ENCODE measurements at regions not wholly inside any gene's neighbourhood (a gene's known extent, or its start where the extent isn't known, plus 50 kb on each side); places are given as distances from the start of the nearest gene placed in this dataset.
"Not testable (repeated sequence)": the region's sequence is repeated elsewhere in the genome, so short reads cannot be mapped to it uniquely, and the experiment has no call there.

GRCh38 chr7:68691261-68692216 lies 906.7 kb upstream of the AUTS2 start:
- DNase-seq, result no peak

- DNase-seq, result no peak
Observed at GRCh38 chr7:68692511-68692910, 905.8 kb upstream of the AUTS2 start.

- no peak for DNase-seq
Observed at GRCh38 chr7:68694656-68695055, 903.6 kb upstream of the AUTS2 start.

- DNase-seq, result no peak
Observed at GRCh38 chr7:68697796-68698280, 900.4 kb upstream of the AUTS2 start.

- no peak for DNase-seq
Observed at GRCh38 chr7:68699090-68699711, 899.1 kb upstream of the AUTS2 start.

DNA sequence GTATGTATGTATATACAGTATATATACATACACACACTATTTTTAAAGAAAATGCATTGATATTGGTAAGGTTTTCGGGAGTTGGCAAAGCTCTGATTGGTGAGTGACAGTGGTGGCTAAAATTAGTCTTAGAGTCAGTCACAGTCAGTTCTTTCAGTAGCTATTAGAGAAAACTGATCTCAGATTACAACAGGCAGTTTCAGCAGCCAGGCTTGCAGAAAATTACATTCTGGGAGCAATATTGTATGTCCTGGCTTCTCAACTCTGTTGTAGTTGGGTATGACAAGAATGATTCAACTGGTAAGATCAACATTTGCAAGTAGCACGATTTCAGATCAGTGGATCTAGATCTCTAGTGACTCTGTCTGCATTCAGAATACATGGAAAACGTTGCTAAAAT lies 897.9 kb upstream of the AUTS2 start:
- DNase-seq, result no peak

DNA sequence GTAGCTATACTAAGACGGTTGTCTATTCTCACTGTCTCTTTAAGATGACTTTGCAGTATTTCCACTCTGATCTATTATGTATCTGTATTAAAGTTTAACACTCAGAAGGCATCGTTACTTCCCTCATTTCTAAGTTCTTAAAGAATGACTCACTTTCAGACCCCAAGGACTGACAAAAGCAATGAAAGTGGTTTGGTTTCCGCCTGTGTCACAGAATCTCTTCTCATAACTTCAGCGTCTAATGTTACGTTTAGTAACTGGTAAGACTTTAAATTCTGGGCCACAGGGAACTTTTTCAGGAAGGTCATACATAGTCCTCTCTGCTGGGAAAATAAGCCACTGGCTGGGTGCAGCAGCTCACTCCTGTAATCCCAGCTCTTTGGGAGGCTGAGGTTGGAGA lies 892.0 kb upstream of the AUTS2 start:
- no peak for DNase-seq

DNA sequence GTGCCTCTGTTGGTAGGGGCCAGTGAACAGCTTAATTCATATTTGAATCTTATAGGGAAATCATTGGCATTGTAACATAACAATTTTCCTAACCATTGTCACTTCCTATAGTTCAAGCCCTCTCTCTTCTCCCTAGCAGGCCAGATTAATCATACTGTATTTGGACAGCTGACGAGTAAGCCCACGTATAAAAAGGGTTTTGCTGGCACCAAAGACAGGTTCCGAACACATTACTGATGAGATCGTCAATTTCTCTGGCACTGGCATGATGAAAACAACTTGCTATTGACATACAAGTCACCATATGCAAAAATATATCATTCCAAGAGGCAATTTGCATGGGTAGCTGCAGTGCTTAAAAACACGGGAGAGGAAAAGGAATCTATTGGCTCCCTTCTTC lies 891.1 kb upstream of the AUTS2 start:
- DNase-seq, result no peak

DNA sequence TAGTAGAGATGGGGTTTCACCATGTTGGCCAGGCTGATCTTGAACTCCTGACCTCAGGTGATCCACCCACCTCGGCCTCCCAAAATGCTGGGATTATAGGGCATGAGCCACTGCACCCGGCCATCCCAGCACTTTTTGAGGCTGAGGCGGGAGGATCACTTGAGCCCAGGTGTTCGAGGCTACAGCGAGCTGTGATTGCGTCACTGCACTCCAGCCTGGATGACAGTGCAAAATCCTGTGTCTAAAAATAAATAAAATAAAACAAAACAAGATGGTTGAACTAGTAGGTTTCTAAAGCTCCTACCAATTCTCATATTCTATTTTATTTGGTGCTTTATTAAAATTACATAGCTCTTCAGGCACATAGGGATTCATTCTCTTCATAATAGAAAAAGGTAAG lies 890.3 kb upstream of the AUTS2 start:
- DNase-seq, result no peak

DNA sequence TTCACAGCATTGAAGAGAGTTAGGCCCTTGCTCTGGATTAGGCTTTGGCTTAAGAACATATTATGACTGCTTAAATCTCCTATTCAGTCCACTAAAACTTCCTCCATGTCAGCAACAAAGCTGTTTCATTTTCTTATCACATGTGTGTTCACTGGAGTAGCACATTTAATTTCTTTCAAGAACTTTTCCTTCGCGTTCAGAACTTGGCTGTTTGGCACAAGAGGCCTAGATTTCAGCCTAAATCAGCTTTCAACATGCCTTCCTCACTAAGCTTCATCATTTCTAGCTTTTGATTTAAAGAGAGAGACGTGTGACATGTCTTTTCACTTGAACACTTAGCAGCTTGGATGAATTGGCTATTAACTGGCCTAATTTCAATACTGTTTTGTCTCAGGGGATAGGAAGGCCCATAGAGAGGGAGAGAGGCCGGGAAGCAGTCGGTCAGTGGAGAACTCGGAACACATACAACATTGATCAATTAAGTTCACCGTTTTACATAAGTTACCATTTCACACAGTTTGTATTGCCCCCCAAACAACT lies 885.2 kb upstream of the AUTS2 start:
- DNase-seq, result no peak

GRCh38 chr7:68714135-68714534 lies 884.1 kb upstream of the AUTS2 start:
- not testable (repeated sequence) for DNase-seq

- no peak for DNase-seq
Observed at GRCh38 chr7:68715907-68716306, 882.4 kb upstream of the AUTS2 start.

DNA sequence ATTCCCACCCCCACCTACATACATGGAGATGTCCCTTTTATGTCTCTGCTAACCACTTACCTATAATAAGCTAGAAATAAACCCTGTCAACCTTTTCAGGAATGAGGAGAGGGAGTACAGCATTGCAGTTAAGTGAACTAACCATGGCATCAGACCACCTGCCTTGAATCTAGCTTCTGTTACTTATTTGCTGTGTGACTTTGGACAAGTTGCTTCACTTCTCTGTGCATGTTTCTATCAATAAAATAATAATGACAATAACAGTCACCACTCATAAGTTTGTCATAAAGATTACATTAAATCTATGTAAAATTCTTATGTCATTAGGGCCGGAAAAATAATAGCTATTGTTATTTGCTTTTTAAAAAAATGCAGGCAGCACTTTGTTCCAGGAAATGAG lies 881.1 kb upstream of the AUTS2 start:
- no peak for DNase-seq

DNA sequence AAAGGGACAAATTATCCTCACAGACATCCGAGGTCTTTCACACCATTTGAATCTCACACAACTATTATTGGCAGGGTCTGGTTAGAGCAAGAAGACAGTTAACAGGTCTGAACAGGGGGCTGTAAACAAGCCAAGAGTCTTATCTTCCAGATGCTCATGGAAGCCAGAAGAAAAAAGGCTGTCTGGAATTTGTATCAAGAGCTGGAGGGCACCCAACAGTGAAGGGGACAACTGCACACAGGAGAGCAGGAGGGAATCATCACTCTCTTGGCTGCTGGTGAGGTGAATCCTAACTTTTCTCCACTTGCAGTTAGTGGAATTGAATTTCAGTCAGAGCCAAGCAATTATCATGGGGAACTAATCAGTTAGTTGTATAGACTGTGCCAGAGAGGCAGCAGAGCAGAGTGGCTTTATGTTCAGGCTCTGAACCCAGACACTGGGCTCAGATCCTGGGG lies 880.2 kb upstream of the AUTS2 start:
- no peak for DNase-seq

DNA sequence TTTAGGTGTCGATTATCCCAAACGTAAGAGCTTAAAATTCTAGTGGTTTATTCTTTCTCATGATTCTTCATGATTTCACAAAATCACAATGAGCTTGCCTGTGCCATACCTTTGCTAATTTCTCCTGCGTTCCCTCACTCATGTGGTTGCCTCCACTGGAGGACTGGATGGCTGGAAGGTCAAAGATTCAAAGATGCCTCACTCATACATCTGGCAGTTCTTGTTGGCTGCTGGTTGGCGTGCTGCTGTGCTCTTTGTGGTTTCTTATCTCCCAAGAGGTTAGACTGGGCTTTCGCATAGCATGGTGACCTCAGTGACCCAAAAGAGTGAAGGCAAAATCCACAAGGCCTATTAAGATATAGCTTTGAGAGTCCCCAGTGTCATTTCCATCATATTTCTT lies 877.6 kb upstream of the AUTS2 start:
- DNase-seq, result no peak

GRCh38 chr7:68722044-68722443 lies 876.2 kb upstream of the AUTS2 start:
- DNase-seq, result no peak

DNA sequence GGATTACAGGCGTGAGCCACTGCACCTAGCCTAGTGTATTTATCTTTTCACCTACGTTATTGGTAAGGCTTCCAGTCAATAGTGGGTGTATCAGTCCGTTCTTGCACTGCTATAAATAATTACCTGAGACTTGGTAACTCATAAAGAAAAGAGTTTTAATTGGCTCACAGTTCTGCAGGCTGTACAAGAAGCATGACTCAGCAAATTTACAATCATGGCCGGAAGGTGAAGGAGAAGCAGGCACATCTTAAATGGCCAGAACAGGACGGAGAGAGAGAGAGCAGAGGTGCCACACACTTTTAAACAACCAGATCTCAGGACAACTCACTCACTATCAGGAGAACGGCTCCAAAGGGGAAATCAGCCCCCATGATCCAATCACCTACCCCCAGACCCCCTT lies 873.3 kb upstream of the AUTS2 start:
- no peak for DNase-seq

- DNase-seq, result no peak
Observed at GRCh38 chr7:68725843-68726785, 872.2 kb upstream of the AUTS2 start.

- DNase-seq, result not testable (repeated sequence)
Observed at GRCh38 chr7:68728720-68729119, 869.6 kb upstream of the AUTS2 start.

DNA sequence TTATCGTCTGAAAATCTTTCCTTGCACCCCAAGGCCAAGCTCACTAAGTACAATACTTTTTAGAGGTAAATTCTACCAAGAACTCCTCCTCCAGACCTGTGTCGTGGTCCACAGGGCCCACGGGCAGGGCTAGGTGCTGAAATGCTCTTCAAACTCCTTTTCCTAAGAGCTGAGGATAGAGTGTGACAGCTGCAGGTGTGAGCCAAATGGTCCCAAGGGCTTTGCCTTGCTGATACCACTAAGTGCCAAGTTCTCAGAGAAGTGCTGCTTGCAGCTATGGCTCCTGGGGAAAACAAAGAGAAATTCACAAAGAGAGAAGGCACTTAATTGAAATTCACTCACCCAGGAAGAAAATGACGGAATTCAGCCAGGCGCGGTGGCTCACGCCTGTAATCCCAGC lies 868.9 kb upstream of the AUTS2 start:
- no peak for DNase-seq

DNA sequence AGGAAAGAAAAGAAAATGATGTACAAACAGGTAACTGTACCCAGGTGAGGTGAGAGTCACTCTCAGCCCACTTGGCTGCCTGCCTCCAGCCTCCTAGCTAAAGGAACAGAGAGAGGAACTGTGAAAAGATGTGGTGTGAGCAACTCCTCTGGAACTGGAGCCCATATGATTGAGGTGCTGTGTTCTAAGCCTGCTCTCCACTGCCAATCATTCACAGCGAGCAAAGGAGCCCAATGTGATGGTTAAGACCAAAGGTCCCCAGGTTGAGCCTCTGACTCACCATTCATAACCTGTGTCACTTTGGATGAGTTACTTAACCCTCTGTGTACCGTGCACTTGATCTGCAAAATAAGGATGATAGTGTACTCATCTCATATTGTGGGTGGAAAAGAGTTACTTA lies 868.1 kb upstream of the AUTS2 start:
- DNase-seq, result no peak

DNA sequence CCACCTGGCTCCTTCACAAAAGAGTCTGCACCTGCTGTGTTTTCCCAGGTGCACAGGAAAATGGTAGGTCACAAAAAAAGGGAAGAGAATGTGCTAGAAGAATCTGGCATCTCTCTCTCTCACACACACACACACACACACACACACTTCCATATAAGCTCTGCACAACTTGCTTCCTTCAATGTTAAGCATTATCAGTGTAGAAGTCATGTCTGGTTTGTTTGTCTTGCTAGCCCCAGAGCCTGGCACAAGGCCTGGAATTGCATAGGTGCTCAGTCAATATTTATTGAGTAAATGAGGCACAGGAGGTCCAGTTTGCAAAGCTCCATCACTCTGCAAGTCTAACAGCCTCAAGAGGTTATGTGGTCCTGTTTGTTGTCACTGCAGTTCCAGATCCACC lies 867.3 kb upstream of the AUTS2 start:
- no peak for DNase-seq

Data from stimulated activated CD4-positive, alpha-beta T cell treated with anti-CD3 and anti-CD28 coated beads, Interleukin-2, amount 100 ng/mL, for 24 hours (primary cell).